ENCODE measurements at regions not wholly inside any gene's neighbourhood (a gene's known extent, or its start where the extent isn't known, plus 50 kb on each side); places are given as distances from the start of the nearest gene placed in this dataset.

GRCh38 chr18:27605107-27605834, 420.2 kb upstream of the CHST9 start:
- DNase-seq (ENCODE audit: low read depth), result peak; percentile 37
- H3K4me3 ChIP-seq (ENCODE audit: control insufficient read depth, low read depth, low read length), result no peak overlapping the region
- TF ChIP-seq CTCF (IDR thresholded peaks at IDR 0.05; ENCODE audit: control insufficient read depth, insufficient read depth, low read depth, low read length, missing control alignments), result peak; percentile 81

- TF ChIP-seq CTCF (IDR thresholded peaks at IDR 0.05; ENCODE audit: control insufficient read depth, insufficient read depth, low read depth, low read length, missing control alignments), result no peak
- DNase-seq (ENCODE audit: low read depth), result peak; percentile 4
- no peak overlapping the region for H3K4me3 ChIP-seq (ENCODE audit: control insufficient read depth, low read depth, low read length)
These were observed 419.5 kb upstream of the CHST9 start for GRCh38 chr18:27604583-27604982.

GRCh38 chr18:27602092-27602491, 417.0 kb upstream of the CHST9 start:
- H3K4me3 ChIP-seq (ENCODE audit: control insufficient read depth, low read depth, low read length), result no peak overlapping the region
- DNase-seq (ENCODE audit: low read depth), result no peak
- TF ChIP-seq CTCF (IDR thresholded peaks at IDR 0.05; ENCODE audit: control insufficient read depth, insufficient read depth, low read depth, low read length, missing control alignments), result no peak

- TF ChIP-seq CTCF (IDR thresholded peaks at IDR 0.05; ENCODE audit: control insufficient read depth, insufficient read depth, low read depth, low read length, missing control alignments), result no peak
- no peak overlapping the region for H3K4me3 ChIP-seq (ENCODE audit: control insufficient read depth, low read depth, low read length)
- DNase-seq (ENCODE audit: low read depth), result no peak
These were observed 415.1 kb upstream of the CHST9 start for GRCh38 chr18:27600245-27600644.

GRCh38 chr18:27599202-27599829, 414.2 kb upstream of the CHST9 start:
- peak; percentile 93 for TF ChIP-seq CTCF (IDR thresholded peaks at IDR 0.05; ENCODE audit: control insufficient read depth, insufficient read depth, low read depth, low read length, missing control alignments)
- no peak overlapping the region for H3K4me3 ChIP-seq (ENCODE audit: control insufficient read depth, low read depth, low read length)
- DNase-seq (ENCODE audit: low read depth), result no peak

GRCh38 chr18:27595113-27595838, 410.2 kb upstream of the CHST9 start:
- TF ChIP-seq CTCF (IDR thresholded peaks at IDR 0.05; ENCODE audit: control insufficient read depth, insufficient read depth, low read depth, low read length, missing control alignments), result no peak
- no peak for DNase-seq (ENCODE audit: low read depth)
- H3K4me3 ChIP-seq (ENCODE audit: control insufficient read depth, low read depth, low read length), result no peak overlapping the region
